Ishikawa (cell line): ENCODE measurements at regions not wholly inside any gene's neighbourhood (a gene's known extent, or its start where the extent isn't known, plus 50 kb on each side); places are given as distances from the start of the nearest gene placed in this dataset.

Experiments
- CEBPB ChIP-seq: IDR thresholded peaks from 2 replicates; pipeline ENCODE4 v1.6.1; 2012
- CREB1 ChIP-seq: IDR thresholded peaks from 2 replicates; pipeline ENCODE4 v1.6.1; 2012; ENCODE audit warnings: low read depth
- EGR1 ChIP-seq: IDR thresholded peaks from 2 replicates; pipeline ENCODE4 v1.6.1; 2012
- EP300 ChIP-seq: IDR thresholded peaks from 2 replicates; pipeline ENCODE4 v1.6.1; 2012; ENCODE audit warnings: borderline replicate concordance
- FOXM1 ChIP-seq: IDR thresholded peaks from 2 replicates; pipeline ENCODE4 v1.6.1; 2012; ENCODE audit warnings: low read depth, borderline replicate concordance
- NFIC ChIP-seq: IDR thresholded peaks from 2 replicates; pipeline ENCODE4 v1.6.1; 2012
- RAD21 ChIP-seq: IDR thresholded peaks from 2 replicates; pipeline ENCODE4 v1.6.1; 2012; ENCODE audit warnings: low read depth
- TAF1 ChIP-seq: IDR thresholded peaks from 2 replicates; pipeline ENCODE4 v1.6.1; 2012; ENCODE audit warnings: low read depth, mild to moderate bottlenecking
- TCF12 ChIP-seq: IDR thresholded peaks from 2 replicates; pipeline ENCODE4 v1.6.1; 2012; ENCODE audit warnings: low read depth
- TEAD4 ChIP-seq: IDR thresholded peaks from 2 replicates; pipeline ENCODE4 v1.6.1; 2012
- USF1 ChIP-seq: IDR thresholded peaks from 2 replicates; pipeline ENCODE4 v1.6.1; 2012
- YY1 ChIP-seq: IDR thresholded peaks from 2 replicates; pipeline ENCODE4 v1.6.1; 2012; ENCODE audit warnings: low read depth
- ZBTB7A ChIP-seq: IDR thresholded peaks from 2 replicates; pipeline ENCODE4 v1.6.1; 2012; ENCODE audit warnings: low read depth
- TF ChIP-seq, protein P1 (sequence below): IDR thresholded peaks from 2 replicates; pipeline ENCODE4 v1.6.1; 2012
- TF ChIP-seq, protein P2 (sequence below): IDR thresholded peaks from 2 replicates; pipeline ENCODE4 v1.6.1; 2012; ENCODE audit warnings: low read depth, mild to moderate bottlenecking

DNA sequence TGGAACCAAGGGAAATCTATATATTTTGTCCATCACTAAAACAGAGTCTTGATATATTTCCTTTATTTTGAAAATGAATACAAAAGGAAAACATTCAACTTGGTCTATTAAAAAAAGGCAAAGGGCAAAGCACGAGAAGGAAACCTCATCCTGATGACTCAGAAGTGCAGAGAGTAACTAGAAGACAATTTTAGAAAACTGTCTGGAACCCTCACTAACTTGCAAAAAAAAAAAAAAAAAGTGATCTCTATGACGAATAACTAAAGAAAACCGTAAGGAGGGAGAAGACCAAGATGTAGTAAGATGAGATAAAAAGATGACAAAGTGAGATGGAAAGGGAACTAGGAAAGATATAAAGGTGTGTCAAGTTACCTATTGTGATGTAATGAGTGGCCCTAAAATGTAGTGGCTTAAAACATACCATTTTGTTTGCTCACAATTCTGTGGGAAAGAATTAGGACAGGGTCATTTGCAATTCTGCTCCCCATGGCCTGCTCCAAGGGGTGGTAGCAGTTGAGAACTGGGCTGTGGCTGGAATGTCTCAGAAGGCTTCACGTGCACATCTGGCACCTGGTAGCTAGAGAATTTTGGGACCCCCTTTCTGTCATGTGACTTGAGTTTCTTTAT is 303.0 kb downstream of the DYSF start:
- TF ChIP-seq YY1, result no peak
- TF ChIP-seq USF1, result no peak
- TF ChIP-seq CEBPB, result no peak
- TF ChIP-seq, protein P1, sequence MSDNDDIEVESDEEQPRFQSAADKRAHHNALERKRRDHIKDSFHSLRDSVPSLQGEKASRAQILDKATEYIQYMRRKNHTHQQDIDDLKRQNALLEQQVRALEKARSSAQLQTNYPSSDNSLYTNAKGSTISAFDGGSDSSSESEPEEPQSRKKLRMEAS, result no peak
- no peak for TF ChIP-seq FOXM1
- TF ChIP-seq TEAD4, result no peak
- TF ChIP-seq EP300, result no peak
- no peak for TF ChIP-seq RAD21
- TF ChIP-seq TAF1, result no peak
- no peak for TF ChIP-seq ZBTB7A
- no peak for TF ChIP-seq TCF12
- TF ChIP-seq NFIC, result no peak
- TF ChIP-seq EGR1, result no peak
- no peak for TF ChIP-seq CREB1
- TF ChIP-seq, protein P2, sequence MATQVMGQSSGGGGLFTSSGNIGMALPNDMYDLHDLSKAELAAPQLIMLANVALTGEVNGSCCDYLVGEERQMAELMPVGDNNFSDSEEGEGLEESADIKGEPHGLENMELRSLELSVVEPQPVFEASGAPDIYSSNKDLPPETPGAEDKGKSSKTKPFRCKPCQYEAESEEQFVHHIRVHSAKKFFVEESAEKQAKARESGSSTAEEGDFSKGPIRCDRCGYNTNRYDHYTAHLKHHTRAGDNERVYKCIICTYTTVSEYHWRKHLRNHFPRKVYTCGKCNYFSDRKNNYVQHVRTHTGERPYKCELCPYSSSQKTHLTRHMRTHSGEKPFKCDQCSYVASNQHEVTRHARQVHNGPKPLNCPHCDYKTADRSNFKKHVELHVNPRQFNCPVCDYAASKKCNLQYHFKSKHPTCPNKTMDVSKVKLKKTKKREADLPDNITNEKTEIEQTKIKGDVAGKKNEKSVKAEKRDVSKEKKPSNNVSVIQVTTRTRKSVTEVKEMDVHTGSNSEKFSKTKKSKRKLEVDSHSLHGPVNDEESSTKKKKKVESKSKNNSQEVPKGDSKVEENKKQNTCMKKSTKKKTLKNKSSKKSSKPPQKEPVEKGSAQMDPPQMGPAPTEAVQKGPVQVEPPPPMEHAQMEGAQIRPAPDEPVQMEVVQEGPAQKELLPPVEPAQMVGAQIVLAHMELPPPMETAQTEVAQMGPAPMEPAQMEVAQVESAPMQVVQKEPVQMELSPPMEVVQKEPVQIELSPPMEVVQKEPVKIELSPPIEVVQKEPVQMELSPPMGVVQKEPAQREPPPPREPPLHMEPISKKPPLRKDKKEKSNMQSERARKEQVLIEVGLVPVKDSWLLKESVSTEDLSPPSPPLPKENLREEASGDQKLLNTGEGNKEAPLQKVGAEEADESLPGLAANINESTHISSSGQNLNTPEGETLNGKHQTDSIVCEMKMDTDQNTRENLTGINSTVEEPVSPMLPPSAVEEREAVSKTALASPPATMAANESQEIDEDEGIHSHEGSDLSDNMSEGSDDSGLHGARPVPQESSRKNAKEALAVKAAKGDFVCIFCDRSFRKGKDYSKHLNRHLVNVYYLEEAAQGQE, result no peak

DNA sequence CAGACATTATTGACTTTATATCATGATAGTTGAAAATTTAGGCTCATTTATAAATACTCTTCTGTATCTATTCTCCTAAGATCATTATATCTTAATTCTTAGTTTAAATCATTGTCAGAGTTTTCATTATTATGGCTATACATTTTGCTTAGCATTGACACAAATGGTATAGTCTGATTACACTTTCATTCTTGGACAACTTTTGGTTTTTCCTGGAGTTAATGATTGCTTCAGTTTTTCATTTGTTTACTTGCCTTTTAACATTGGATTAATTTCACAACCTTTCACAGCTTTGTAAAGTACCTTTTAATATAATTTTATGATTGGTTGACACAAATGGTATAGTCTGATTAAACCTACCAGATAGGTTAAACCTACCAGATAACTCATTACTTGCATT is 298.2 kb downstream of the DYSF start:
- TF ChIP-seq EGR1, result no peak
- TF ChIP-seq TEAD4, result no peak
- TF ChIP-seq ZBTB7A, result no peak
- TF ChIP-seq, protein P1, result no peak
- TF ChIP-seq TAF1, result no peak
- no peak for TF ChIP-seq NFIC
- no peak for TF ChIP-seq USF1
- TF ChIP-seq TCF12, result no peak
- TF ChIP-seq EP300, result no peak
- no peak for TF ChIP-seq CREB1
- TF ChIP-seq YY1, result no peak
- no peak for TF ChIP-seq FOXM1
- no peak for TF ChIP-seq CEBPB
- no peak for TF ChIP-seq RAD21
- TF ChIP-seq, protein P2, result no peak

- no peak for TF ChIP-seq TCF12
- TF ChIP-seq, protein P1, result no peak
- no peak for TF ChIP-seq EGR1
- no peak for TF ChIP-seq ZBTB7A
- no peak for TF ChIP-seq CEBPB
- no peak for TF ChIP-seq NFIC
- no peak for TF ChIP-seq YY1
- TF ChIP-seq EP300, result no peak
- no peak for TF ChIP-seq CREB1
- TF ChIP-seq FOXM1, result no peak
- no peak for TF ChIP-seq RAD21
- TF ChIP-seq, protein P2, result no peak
Observed at GRCh38 chr2:71749671-71750101, 296.3 kb downstream of the DYSF start.

DNA sequence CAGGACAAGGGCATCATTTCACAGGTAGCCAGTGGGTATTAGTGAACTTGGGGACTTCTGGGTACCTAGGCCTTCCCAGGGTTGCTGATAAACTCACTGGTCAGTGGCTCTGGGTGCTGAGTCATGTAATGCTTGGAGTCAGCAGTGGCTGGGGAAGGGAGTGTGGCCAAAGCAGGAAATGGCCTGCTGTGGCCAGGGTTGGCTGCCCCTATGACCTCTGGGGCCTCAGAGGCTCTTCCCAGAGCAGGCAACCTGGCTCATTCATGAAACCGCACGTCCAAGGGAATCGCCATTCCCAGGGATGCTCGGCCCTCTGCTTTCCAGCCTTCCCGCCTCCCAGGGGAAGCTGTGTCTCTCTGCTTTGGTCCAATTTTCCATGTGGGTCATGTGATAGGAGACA is 294.9 kb downstream of the DYSF start:
- TF ChIP-seq NFIC (no peak; the same call in 1 of the 2 replicates), RAD21 (no peak), TAF1 (no peak), ZBTB7A (no peak), CEBPB (no peak), TEAD4 (no peak), FOXM1 (no peak), EP300 (no peak), USF1 (no peak), TCF12 (no peak), YY1 (no peak), EGR1 (no peak), CREB1 (no peak)
- TF ChIP-seq, protein P1, result no peak
- TF ChIP-seq, protein P2, result no peak
